ENCODE measurements at regions not wholly inside any gene's neighbourhood (a gene's known extent, or its start where the extent isn't known, plus 50 kb on each side); places are given as distances from the start of the nearest gene placed in this dataset.

DNA sequence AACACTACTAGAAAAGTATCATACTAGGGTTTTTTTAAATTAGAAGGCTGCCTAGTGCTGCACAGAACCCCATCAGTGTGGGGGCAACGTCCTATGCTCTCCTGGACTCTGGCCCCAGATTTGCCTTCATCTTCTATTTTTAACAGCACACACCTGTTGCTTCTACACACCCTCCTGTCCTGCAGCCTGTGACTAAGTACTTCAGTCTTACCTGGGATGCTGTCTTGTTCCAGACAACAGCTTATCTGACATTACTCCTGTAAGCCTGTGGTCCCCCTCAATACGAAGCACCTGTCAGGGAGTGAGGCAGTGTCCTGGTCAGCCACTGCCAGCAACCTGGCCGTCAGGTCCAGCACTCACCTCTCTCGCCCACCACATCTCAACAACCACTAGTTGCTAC, 247.6 kb upstream of the PSMD7 start:
- ATAC-seq = no peak
- intact Hi-C loops (cut with DNase I) = no loop called here
- no peak for DNase-seq

DNA sequence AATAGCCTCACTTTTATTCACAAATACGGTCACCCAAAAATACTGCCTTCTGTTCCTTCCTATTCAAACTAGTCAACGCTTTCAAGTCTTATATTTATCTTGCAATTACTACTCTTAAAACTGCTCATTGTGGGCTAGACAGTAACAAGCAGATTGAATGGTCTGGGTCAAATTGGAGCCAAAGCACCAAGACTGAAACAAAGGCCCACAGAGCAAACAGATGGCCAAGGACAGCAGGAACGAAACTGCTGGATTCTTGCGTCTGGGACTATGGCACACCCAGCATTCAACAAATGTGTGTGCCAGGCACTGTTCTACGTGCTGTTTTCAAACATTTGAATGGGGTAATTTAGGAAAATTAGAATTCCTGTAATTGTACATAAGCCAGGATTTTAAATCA, 250.1 kb upstream of the PSMD7 start:
- DNase-seq (no peak), ATAC-seq (no peak)
- intact Hi-C loops (cut with DNase I) = no loop called here

- DNase-seq (no peak), ATAC-seq (no peak)
- intact Hi-C loops (cut with DNase I) = no loop called here
Observed at GRCh38 chr16:74045513-74045912, 251.1 kb upstream of the PSMD7 start.

DNA sequence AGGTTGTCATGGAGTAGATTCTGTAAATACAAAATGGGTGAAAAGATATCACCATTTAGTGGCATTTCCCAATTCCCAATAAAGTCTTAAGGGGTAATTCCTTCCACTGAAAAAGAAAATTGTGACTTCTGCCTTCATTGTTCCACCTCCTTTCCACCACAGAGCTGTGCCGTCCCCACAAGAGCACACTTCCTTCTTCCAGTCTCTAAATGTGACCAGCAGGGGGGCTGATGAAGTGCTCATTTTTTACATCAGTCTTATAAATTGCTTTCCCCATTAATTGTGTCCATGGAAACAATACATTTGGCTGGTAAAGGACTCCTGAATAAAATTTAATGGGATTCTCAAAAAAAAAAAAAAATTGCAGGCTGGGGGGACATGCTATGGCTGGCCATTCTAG, 260.8 kb upstream of the PSMD7 start:
- ATAC-seq = no peak
- intact Hi-C loops (cut with DNase I) = no loop called here
- no peak for DNase-seq

DNA sequence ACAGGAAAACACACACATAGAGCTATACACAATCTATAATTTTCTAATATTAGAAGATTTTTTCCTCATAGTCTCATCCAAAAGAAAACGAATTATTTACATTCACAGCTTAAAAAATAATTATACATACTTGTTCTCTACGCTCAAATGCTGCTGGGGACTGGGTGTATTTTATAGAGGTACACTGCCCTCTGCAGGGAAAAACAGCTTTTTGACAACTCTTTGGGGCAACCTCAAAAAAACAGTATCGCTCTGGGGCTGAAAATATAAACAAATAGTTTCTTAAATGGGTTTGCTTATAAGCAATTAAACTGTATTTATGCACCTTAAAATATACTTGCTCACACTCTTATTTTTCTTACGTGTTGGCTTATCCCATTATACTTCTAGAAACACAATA, 261.8 kb upstream of the PSMD7 start:
- intact Hi-C loops (cut with DNase I) = no loop called here
- ATAC-seq (no peak), DNase-seq (no peak)

DNA sequence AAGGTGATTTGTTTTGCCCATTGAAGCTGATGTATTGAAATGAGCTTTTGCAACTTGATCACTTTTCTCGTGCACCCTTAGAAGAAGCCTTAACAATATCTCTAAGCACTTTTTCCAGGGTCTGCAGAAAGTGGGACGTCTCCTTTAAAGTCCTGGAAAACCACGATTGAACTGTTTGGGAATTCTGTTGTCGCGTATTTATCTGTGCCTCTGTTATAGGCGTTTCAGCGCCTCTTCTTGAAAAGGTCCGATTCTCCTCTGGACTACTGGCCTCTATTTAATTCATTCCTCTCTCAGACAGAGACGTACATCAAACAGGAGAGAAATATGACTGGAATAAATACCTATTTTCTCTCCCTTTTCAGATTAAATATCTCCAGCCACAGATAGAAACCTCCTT, 262.4 kb upstream of the PSMD7 start:
- intact Hi-C loops (cut with DNase I) = no loop called here
- no peak for ATAC-seq
- DNase-seq = no peak

GRCh38 chr16:74033441-74033995, 263.1 kb upstream of the PSMD7 start:
- intact Hi-C loops (cut with DNase I) = no loop called here
- ATAC-seq (no peak), DNase-seq (no peak)

DNA sequence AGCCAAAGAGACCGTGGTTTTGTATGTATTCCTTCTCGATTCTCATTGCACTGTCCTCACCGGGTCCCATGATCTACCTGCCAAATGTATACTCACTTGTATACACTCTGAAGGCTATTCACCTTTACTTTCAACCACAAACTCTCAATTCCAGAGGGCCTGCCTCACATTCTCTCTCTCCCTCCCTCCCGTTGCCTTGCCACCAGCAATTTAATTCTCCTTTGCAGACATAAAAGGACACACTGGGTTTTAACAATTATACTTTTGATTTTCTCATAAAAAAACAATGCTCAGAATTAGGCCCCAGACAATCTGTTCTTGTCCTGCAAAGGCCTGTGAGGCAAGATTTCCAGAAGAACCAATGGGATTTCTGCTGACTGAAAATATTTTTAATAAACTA, 265.1 kb upstream of the PSMD7 start:
- ATAC-seq (no peak), DNase-seq (no peak)
- intact Hi-C loops (cut with DNase I) = no loop called here

GRCh38 chr16:74030000-74030706, 266.5 kb upstream of the PSMD7 start:
- intact Hi-C loops (cut with DNase I) = no loop called here
- ATAC-seq (no peak), DNase-seq (no peak)

DNA sequence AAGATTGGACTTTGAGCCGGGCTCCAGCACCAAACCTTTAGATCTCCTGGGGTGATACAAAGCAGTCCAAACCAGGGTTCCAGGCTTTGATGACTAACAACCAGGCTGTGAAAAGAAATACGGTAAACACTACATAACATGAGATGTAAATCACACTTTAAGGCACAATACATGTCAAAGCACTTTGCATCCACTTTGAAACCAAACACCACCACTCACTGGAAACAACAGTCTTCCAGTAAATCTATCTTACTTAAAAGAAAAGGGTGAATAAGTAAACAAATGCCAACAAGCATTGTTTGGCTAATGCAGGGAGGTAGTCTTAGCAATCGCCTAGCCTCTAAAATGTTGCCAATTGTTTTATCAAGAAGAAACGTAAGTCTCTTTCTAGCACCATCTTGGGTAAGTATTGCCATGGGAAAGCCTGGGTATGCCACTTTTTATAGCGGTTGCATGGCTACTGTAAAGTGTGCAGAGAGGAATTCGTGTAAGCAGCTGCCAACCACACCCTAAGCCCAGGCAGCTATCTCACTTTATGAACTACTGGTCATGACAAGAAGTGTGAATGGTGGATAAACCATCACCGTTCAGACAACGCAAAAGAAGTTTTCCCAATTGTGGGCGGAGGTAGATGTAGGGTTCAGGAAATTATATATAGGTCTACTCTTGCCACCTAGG, 267.4 kb upstream of the PSMD7 start:
- intact Hi-C loops (cut with DNase I) = no loop called here

DNA sequence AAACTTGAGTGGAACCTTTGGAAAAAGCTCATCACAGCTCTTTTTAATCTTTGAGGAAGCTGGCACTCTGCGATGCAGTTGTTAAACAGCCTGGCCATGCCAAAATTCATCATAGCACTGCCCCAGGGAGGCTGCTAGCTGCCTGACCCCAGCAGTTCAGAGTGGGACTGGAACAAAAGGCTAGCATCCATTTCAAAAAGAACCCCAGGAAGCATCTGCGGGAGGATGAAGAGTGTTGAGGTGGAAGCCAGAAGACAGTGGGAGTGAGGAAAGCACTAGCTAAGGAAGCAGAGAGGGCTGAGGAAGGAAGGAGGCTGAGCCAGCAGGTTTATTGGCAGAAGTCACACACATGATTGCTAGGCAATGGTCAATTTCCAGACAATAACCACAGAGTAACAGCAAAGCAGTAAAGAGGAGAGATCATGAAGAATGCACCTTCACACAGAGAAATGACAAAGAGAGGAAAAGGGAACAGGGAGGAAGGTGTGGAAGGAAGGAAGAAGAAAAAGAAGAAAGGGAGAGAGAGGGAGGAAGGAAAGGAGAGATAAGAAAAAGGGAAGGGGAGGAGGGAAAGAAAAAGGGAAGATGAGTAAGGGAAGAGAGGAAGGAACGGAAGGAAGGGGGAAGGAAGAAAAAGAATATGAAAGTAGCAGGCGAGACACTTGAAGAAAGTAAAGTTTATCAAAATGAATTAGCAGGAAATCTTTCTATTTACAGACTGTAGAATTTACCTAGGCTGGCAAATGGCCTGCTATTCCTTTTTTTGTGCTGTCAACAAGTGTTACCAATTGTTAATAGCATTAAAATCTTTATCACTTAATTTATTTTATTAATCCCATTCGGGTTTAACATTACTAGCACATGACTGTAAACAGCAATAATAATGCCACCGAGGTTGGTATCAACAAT, 270.0 kb upstream of the PSMD7 start:
- intact Hi-C loops (cut with DNase I) = no loop called here
- ATAC-seq (no peak), DNase-seq (no peak)

More for the DNA sequence above, 267.4 kb upstream of the PSMD7 start:
- ATAC-seq (no peak), DNase-seq (no peak)

- DNase-seq (no peak), ATAC-seq (no peak)
- intact Hi-C loops (cut with DNase I) = no loop called here
Observed at GRCh38 chr16:74024953-74025352, 271.7 kb upstream of the PSMD7 start.

DNA sequence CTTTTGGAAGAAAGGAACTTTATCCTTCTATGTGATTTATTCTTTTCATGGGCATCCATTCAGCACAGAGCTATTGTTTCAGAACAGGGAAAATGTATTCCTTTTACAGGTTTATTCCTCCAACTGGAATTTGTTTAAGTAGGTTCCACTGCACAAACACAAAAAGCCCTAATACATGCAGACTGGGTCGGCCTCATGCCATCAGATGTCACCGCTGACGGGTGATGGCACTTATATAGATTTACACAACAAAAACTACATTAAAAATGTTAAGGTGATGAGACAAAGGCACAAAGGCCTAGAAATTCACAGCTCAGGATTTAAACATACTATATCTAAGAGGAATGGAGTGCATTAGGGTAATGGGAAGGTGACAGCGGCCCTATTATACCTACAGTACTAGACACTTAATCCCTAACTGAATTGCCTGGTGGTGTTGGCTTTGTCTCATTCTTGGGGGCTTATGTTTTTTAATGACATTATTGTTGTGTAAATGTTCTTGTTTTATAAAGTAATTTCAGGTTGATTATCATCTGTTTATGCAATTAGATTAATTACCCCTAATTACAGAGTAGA, 276.4 kb upstream of the PSMD7 start:
- intact Hi-C loops (cut with DNase I) = no loop called here
- ATAC-seq (no peak), DNase-seq (no peak)

- DNase-seq (no peak), ATAC-seq (no peak)
- intact Hi-C loops (cut with DNase I) = no loop called here
Observed at GRCh38 chr16:74019612-74020011, 277.0 kb upstream of the PSMD7 start.

DNA sequence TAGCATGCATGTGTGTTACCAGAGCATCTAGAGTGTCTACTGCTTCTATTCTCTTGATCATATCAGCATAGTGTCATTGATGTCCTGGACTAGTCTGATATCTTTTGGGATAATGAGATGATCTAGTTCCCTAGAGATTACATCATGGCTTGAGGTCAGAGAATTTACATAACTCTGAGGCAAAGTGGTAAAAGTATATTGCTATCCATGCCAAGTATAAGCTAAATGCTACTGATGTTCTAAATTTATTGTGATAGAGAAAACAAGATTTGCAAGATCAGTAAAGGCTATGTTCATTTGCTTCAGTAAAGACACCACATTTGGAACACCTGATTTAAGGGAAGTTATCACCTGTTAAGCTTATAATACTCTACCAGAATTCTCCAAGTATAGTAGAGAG, 280.7 kb upstream of the PSMD7 start:
- DNase-seq = no peak
- no peak for ATAC-seq
- intact Hi-C loops (cut with DNase I) = no loop called here

DNA sequence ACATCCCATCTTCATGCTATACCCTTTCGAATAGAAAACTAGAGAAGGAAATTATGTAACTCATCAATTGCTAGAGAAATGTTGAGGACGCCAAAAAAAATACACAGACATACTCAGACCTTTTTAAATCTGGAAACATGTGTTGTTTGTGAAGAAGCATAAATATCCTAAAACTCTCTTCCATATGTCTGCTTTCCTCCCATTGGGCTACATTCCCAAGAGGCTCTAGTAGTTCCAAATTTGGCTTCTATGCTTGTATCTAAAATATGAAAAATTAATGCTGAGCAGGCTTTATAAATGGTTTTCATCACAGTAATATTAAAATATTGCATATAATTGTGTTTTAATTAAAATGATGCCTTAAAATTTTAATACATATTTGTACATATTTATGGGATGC, 297.9 kb upstream of the PSMD7 start:
- intact Hi-C loops (cut with DNase I) = no loop called here
- ATAC-seq (no peak), DNase-seq (no peak)

DNA sequence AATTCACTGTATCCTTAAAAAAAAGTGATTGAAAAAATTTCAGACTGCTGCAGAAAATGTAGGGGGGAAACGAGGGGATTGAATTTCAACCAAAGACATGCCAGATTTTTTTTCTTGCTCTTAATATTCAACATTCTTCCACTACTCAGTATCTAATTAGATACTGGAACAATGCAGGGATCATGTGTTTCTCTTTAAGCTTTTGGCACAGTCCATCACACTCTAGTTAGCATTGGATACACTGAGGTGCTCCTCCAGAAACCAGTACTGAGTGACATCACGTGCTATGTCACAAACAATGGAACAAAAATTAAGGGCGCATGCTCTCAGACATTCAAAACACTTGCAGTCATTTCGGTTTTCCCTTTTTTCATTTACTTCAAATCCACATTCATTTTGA, 298.6 kb upstream of the PSMD7 start:
- ATAC-seq (no peak), DNase-seq (no peak)
- intact Hi-C loops (cut with DNase I) = no loop called here

DNA sequence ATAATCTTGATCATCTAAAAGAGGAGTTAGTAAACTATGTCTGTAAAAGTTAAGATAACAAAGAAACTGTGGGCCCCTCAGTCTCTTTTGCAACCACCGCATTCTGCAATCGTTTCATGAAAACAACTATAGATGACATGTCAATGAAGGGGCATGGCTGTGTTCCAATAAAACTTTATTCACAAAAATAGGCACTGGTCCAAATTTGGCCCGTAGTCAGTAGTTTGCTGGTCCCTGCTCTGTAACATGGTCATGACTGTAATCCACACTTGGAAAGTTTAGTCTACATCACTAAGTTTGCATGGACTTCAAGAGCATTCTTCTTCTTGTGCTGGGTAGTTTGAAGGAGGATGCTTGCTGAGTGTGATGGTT, 299.3 kb upstream of the PSMD7 start:
- intact Hi-C loops (cut with DNase I) = no loop called here
- ATAC-seq (no peak), DNase-seq (no peak)

DNA sequence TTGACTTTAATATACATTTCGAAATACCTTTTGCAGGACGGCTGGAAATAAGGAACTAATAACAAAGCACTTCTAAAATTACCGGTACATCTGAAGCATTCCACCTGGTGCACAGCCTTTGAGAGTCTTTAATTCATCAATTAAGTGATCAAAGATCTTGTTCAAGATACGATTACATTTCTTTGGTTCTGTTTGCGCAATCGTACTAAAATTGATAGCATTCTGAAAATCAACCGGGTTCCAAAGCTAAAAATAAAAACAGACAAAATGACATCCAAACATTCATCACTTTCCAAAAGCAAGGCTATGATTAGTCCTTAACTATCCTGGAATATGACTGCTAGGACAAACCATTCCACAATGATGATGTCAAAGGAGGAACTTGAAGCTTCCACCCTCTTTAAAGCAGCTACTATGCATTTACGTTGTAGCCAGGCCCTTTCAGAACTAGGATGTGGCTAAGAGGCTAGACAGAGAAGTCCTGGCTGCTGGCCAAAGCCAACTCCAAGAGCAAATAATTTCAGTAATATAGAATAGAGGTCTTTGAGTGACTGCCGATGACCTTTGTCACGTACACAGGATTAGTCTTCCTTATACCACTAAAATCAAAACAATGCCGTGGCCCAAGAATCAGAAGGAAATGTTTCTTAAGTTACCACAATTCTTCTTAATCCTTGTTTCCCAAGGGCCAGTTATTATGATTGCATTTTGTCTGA, 299.8 kb upstream of the PSMD7 start:
- ATAC-seq (no peak), DNase-seq (no peak)

More for the DNA sequence above, 299.8 kb upstream of the PSMD7 start:
- intact Hi-C loops (cut with DNase I) = no loop called here
